NCI-H146 treated with DMSO at 0.1 percent for 48 hours (cell line): ENCODE measurements at regions not wholly inside any gene's neighbourhood (a gene's known extent, or its start where the extent isn't known, plus 50 kb on each side); places are given as distances from the start of the nearest gene placed in this dataset.

Source experiments
- DNase-seq: peaks from one replicate; lab custom pipeline; 2025; ENCODE audit not compliant: unreplicated experiment; lab: John Stamatoyannopoulos, UW

- no peak for DNase-seq
Observed at GRCh38 chr22:49721211-49721763, 106.4 kb downstream of the BRD1 start.

- DNase-seq: no peak
Observed at GRCh38 chr22:49720279-49720959, 107.3 kb downstream of the BRD1 start.

- no peak for DNase-seq
Observed at GRCh38 chr22:49719046-49719445, 108.6 kb downstream of the BRD1 start.

GRCh38 chr22:49718396-49718795 is 109.3 kb downstream of the BRD1 start:
- DNase-seq: no peak

GRCh38 chr22:49717322-49717919 is 110.3 kb downstream of the BRD1 start:
- no peak for DNase-seq

- DNase-seq: no peak
Observed at GRCh38 chr22:49716441-49716840, 111.2 kb downstream of the BRD1 start.

GRCh38 chr22:49715450-49715849 is 112.2 kb downstream of the BRD1 start:
- no peak for DNase-seq

GRCh38 chr22:49713003-49713402 is 114.7 kb downstream of the BRD1 start:
- DNase-seq: no peak

GRCh38 chr22:49712195-49712791 is 115.4 kb downstream of the BRD1 start:
- no peak for DNase-seq

- no peak for DNase-seq
Observed at GRCh38 chr22:49710746-49711145, 116.9 kb downstream of the BRD1 start.

GRCh38 chr22:49709464-49709863 is 118.2 kb downstream of the BRD1 start:
- no peak for DNase-seq

GRCh38 chr22:49705972-49706352 is 121.7 kb downstream of the BRD1 start:
- no peak for DNase-seq

GRCh38 chr22:49705216-49705971 is 122.3 kb downstream of the BRD1 start:
- DNase-seq: no peak

- no peak for DNase-seq
Observed at GRCh38 chr22:49704345-49705215, 123.1 kb downstream of the BRD1 start.

- no peak for DNase-seq
Observed at GRCh38 chr22:49703990-49704344, 123.7 kb downstream of the BRD1 start.

GRCh38 chr22:49703505-49703904 is 124.2 kb downstream of the BRD1 start:
- no peak for DNase-seq

- DNase-seq: no peak
Observed at GRCh38 chr22:49702068-49702397, 125.6 kb downstream of the BRD1 start.

- DNase-seq: no peak
Observed at GRCh38 chr22:49701380-49702067, 126.1 kb downstream of the BRD1 start.

GRCh38 chr22:49699928-49700498 is 127.7 kb downstream of the BRD1 start:
- DNase-seq: no peak

GRCh38 chr22:49699476-49699875 is 128.2 kb downstream of the BRD1 start:
- DNase-seq: no peak
